HG02759 (cell line): ENCODE measurements at regions not wholly inside any gene's neighbourhood (a gene's known extent, or its start where the extent isn't known, plus 50 kb on each side); places are given as distances from the start of the nearest gene placed in this dataset.
"Not testable (repeated sequence)": the region's sequence is repeated elsewhere in the genome, so short reads cannot be mapped to it uniquely, and the experiment has no call there.

Experiments used
- ATAC-seq: cut with Tn5 transposase; IDR thresholded peaks from one replicate; pipeline ENCODE4 v1.9.1; 2021; ENCODE audit warnings: mild to moderate bottlenecking, moderate library complexity; ENCODE audit not compliant: unreplicated experiment

- no peak for ATAC-seq
Measured at GRCh38 chr6:10138917-10139316, 276.0 kb downstream of the TFAP2A start.

DNA sequence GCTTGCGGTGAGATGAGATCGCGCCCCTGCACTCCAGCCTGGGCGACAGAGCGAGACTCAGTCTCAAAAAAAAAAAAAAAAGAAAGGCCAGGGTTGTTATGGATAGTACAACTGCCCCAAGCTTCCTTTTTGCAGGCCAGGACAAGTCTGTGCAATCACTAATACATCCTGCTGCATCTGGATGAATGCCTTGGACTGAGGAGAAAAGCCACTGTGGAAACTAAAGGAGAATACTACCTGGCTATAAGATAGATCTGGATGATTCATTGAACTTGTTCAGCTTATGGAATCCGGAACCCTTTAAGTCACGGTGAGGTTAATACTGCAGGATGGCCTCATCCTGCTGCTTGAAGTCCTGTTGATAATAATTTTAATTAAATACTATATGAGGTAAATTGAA, 278.2 kb downstream of the TFAP2A start:
- no peak for ATAC-seq

GRCh38 chr6:10134185-10134584, 280.7 kb downstream of the TFAP2A start:
- ATAC-seq, result not testable (repeated sequence)

GRCh38 chr6:10128721-10129120, 286.2 kb downstream of the TFAP2A start:
- ATAC-seq, result no peak

- no peak for ATAC-seq
Measured at GRCh38 chr6:10122164-10122563, 292.7 kb downstream of the TFAP2A start.

GRCh38 chr6:10112871-10113549, 301.9 kb downstream of the TFAP2A start:
- ATAC-seq, result no peak

GRCh38 chr6:10111975-10112374, 302.9 kb downstream of the TFAP2A start:
- no peak for ATAC-seq

DNA sequence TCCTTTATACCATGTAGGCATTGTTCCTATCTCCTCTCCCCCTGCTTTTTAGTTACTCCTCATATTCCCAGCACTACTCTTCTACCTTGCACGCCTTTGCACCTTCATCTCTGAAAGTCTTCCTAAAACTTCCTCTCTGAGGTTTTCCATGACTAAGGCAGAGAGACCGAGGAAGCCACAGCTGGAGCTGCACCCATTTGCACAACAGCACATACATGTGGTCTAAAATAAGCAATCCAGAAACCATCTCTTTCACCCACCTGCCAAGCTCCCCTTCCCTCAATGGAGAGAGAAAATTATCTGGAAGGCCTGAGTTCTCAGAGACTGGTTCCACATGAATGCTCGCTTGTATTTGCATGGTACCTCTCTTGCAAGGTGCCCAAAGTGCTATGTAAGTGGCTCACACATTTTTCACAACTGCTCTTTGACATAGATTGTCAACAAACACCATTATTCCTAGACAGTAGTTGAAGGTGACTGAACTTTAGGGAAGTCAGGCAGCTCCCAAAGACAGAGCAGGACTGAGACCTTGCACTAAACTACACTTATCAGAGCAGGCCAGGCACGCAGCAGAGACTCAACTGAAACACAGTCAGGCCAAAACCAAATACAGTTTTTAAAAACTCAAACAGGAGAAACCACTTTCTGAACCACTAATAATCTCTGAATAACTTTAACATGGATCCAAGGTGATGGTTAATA, 313.2 kb downstream of the TFAP2A start:
- ATAC-seq, result no peak

DNA sequence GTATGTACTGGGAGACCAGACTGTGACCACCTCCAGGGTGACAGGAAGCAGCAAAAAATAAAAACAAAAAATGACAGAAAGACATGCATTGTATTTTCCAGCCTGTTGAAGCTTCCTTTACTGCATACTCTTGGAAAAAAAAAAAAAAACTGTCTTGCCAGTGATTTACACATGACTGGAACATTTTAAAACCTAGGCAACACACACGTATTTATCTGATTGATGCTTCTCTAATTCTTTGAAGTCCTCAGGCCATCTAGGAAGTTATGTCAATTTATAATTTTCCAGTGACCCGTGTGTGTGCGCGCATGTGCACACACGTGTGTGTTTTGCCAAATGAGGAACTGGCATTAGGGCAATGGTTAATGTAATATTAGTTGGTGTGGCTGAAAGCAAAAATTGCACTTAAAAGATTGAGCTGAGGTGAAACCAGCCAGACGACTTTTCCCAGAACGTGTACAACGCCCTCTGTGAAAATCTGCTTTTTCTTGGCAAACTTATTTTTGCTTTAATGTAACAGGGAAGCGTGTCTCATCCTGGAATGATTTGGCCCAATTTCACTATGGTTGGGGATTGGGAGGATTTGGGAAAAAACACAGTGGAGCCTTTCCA, 315.2 kb downstream of the TFAP2A start:
- no peak for ATAC-seq

DNA sequence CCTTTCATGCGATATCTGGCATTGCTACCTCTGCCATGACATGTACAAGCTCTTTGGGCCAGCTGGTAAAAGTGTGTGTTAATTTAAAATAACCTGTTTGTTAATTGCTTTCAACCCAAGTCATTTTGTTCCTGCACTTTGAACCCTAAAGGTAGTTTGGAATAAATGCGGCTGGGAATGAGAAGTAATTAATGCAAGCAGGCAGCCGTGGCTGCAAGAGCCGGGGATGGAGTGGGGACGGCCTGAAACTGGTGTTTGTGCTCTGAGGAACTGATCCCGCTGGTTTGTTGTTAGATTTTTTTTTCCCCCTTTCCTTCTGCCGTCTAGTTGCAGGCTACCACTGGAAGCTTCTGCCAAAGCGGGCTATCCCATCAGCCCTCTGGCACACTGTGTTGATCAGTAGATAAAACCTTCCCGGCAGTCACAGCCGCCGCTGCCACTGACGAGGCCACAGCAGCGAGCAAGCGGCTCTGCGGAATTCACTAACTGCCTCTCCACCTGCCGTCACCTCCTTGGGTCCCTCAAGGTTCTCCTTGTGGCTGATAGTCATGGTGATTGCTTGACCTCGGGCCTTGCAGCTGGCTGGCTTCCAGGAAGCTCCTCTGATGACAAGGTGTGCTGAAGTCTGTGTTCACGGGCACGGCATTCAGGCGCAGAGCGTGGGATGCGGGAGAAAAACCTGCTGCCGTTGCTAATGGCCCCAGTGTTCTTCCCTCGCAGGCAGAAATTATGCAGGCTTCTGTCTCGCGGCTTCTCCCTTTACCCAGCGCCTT, 315.9 kb downstream of the TFAP2A start:
- peak; percentile 34 for ATAC-seq

DNA sequence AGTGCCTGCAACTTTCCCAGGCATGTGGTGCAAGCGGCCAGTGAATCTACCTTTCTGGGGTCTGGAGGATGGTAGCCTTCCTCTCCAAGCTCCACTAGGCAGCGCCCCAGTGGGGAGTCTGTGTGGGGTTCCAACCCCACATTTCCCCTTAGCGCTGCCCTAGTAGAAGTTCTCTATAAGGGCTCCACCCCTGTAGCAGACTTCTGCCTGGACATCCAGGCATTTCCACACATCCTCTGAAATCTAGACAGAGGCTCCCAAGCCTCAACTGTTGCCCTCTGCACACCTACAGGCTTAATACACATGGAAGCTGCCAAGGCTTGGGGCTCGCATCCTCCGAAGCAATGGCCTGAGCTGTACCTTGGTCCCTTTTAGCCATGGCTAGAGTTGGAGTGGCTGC, 321.6 kb downstream of the TFAP2A start:
- ATAC-seq, result no peak

- ATAC-seq, result no peak
Measured at GRCh38 chr6:10084111-10084986, 330.5 kb downstream of the TFAP2A start.

GRCh38 chr6:10082385-10082784, 332.5 kb downstream of the TFAP2A start:
- ATAC-seq, result no peak

- no peak for ATAC-seq
Measured at GRCh38 chr6:10081957-10082356, 332.9 kb downstream of the TFAP2A start.

DNA sequence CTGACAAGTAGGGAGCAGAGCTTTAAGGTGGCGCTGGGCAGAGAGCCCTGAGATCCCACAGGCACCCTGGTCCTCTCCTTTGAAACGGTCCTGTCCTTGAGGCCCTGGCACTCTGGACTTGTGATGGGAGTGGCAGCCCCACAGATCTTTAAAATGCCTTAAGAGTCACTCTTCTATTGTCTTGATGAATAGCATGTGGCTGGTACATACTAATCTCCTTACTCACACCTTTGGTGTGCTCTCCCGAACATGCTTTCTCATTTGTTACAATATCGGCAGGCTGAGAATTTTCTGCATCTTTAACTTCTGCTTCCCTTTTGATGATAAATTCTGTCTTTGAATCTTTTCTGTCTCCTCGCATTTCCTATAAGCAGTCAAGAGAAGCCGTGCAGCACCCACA, 333.8 kb downstream of the TFAP2A start:
- no peak for ATAC-seq

DNA sequence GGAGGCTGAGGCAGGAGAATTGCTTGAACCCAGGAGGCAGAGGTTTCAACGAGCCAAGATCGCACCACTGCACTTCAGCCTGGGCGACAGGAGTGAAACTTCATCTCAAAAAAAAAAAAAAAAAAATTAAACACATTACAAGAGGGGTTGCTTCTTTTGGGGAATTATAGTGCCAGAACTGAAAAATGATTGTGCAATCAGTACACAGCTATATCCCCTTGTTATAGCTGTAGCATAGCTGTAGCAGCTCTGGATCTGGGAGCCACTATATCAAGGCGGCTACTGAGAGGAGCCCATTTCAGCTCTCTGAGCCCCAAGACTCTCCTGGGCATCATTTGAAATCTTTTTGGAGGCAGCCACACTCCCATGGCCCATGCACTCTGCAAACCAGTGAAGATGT, 334.3 kb downstream of the TFAP2A start:
- ATAC-seq, result no peak

- no peak for ATAC-seq
Measured at GRCh38 chr6:10078581-10078980, 336.3 kb downstream of the TFAP2A start.

- not testable (repeated sequence) for ATAC-seq
Measured at GRCh38 chr6:10074726-10075125, 340.1 kb downstream of the TFAP2A start.

GRCh38 chr6:10073341-10073740, 341.5 kb downstream of the TFAP2A start:
- no peak for ATAC-seq

DNA sequence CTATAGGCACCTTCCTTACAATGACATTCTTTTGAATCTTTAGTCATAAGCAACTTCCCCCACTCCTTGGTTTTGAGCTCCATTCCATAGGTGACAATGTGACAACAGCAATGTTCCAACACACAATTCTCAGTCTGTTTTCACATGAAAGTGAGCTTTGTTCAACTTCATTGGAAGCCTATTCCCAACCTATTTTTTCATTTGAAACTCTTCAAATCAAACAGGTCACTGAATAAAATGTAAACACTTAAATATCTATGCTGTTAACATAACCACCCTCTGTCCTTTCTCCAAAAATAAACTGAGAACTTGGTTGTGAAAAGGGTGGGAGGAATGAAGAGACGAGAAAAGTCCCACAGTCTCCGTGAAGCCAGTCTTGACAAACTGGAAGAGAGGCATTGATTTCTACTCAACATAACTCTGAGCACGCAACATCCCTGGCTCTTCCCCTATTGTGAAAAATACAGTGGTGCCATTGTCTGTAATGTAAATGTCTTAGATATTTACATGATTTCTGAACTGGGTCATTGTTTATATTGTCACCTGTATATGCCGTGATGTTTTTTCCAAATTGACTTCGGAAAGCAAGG, 343.1 kb downstream of the TFAP2A start:
- no peak for ATAC-seq
